NCI-H128 (cell line): ENCODE measurements at regions not wholly inside any gene's neighbourhood (a gene's known extent, or its start where the extent isn't known, plus 50 kb on each side); places are given as distances from the start of the nearest gene placed in this dataset.
"Not testable (repeated sequence)": the region's sequence is repeated elsewhere in the genome, so short reads cannot be mapped to it uniquely, and the experiment has no call there.

ENCODE experiments used
- DNase-seq: peaks from one replicate; lab custom pipeline; 2025; ENCODE audit not compliant: unreplicated experiment; lab: John Stamatoyannopoulos, UW

GRCh38 chrX:47776292-47777006 is 60.3 kb upstream of the ZNF81 start:
- no peak for DNase-seq

- no peak for DNase-seq
These were observed 63.9 kb upstream of the ZNF81 start for GRCh38 chrX:47772764-47773163.

- no peak for DNase-seq
These were observed 65.2 kb upstream of the ZNF81 start for GRCh38 chrX:47771473-47771872.

- not testable (repeated sequence) for DNase-seq
These were observed 73.9 kb upstream of the ZNF81 start for GRCh38 chrX:47762826-47763225.

GRCh38 chrX:47752685-47753084 is 84.0 kb upstream of the ZNF81 start:
- DNase-seq: no peak

- DNase-seq: peak; percentile 3
These were observed 85.0 kb upstream of the ZNF81 start for GRCh38 chrX:47751670-47752069.

- DNase-seq: no peak
These were observed 87.3 kb upstream of the ZNF81 start for GRCh38 chrX:47749185-47749967.

GRCh38 chrX:47748576-47748975 is 88.1 kb upstream of the ZNF81 start:
- no peak for DNase-seq

- DNase-seq: no peak
These were observed 87.5 kb upstream of the UXT start for GRCh38 chrX:47746446-47746845.

GRCh38 chrX:47745416-47745815 is 86.4 kb upstream of the UXT start:
- DNase-seq: no peak

- DNase-seq: no peak
These were observed 84.5 kb upstream of the UXT start for GRCh38 chrX:47743504-47743903.

- not testable (repeated sequence) for DNase-seq
These were observed 79.9 kb upstream of the UXT start for GRCh38 chrX:47738870-47739269.

GRCh38 chrX:47723689-47724088 is 64.7 kb upstream of the UXT start:
- DNase-seq: no peak

GRCh38 chrX:47723083-47723482 is 64.1 kb upstream of the UXT start:
- no peak for DNase-seq

GRCh38 chrX:47722260-47722659 is 63.3 kb upstream of the UXT start:
- no peak for DNase-seq

GRCh38 chrX:47715078-47715477 is 56.1 kb upstream of the UXT start:
- not testable (repeated sequence) for DNase-seq

GRCh38 chrX:47712675-47713074 is 53.7 kb upstream of the UXT start:
- DNase-seq: not testable (repeated sequence)

GRCh38 chrX:47710252-47710651 is 51.3 kb upstream of the UXT start:
- DNase-seq: no peak
